Stimulated activated CD4-positive, alpha-beta T cell treated with anti-CD3 and anti-CD28 coated beads, TNF-alpha, amount 100 ng/mL, for 1 hour (primary cell): ENCODE measurements at regions not wholly inside any gene's neighbourhood (a gene's known extent, or its start where the extent isn't known, plus 50 kb on each side); places are given as distances from the start of the nearest gene placed in this dataset.

Experiments
- DNase-seq, 3 donors: peaks; one replicate each; pipeline ENCODE4 v3.0.0-alpha.2; 2020; ENCODE audit warnings: low read depth in 3 of 3, low spot score in 1 of 3

DNA sequence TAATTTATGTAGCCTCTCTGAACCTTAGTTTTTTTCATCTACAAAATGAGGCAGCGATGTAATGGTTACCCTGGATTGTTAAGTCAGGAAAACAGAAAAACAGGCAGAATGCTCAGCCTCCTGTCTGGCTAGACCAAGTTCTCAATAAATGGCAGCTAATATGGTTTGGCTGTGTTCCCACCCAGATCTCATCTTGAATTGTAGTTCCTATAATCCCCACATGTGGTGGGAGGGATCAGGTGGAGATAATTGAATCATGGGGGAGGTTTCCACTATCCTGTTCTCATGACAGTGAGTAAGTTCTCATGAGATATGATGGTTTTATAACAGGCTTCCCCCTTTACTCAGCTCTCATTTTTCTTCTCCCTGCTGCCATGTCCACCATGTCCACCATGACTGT lies 220.0 kb downstream of the CMPK2 start:
- no peak for DNase-seq

DNA sequence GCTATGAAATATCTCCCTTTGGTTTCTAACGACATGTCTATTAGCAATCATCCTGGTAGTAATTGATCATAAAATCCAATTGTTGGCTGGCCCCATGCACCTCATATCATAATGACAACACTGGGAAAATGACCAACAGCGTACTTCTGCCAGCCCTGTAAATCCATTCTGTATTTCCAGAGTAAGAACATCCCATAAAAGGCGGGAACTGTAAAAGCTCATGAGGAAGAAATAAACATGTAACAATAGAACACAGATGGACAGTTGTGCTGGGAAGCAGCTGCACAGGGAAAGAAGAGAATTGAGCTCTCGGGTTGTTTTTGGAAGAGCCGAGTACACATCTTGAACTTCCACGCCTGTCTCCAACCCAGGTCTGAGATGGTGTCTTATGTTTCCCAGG lies 218.7 kb downstream of the CMPK2 start:
- no peak for DNase-seq

DNA sequence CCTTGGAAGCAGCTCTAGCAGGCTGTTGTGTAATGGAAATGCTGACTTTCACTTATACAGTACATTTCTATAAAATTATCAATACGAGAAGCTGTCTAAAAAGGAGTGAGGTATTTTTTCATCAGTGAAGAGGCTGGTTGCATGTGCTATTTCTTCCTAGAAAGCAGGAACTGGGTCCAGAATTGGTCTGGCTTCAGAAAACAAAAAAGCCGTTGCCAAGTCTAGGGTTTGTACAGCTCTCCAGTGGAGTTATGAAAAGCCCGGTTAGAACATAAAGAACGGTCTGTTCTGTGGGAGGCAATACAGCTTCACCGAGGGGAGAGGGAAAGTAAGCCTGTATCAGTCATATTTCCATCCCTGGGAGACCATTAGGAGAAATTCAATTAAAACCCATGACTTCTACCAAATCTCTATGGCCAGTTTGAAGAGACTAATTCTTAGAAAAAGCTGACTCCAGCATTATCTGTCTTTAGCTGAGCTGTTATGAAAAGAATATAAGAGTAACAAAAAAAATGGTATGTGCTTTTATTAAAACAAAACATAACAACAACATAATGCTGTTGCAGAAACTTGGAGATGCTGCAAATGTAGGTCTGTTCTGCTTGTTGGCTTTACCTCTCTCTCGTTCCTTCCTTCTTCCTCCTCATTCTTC lies 217.0 kb downstream of the CMPK2 start:
- no peak for DNase-seq

DNA sequence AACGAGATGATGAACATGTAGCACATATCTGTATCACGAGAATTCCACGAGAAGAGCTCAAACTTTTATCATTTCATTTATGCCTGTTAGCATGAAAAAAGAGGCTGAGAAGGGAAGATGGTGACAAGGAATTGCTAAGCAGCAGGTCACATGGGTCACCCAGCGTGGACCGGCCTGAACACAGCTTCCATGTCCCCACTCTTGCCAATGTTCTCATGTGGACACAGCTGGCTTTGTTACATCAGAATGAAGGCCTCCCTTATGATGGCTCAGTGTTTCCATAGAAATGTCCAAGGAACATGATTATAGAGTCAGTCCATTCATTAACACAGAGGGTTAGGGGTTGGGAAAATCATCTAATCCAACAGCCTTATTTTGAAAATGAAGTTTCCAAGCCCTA lies 215.4 kb downstream of the CMPK2 start:
- DNase-seq: no peak

DNA sequence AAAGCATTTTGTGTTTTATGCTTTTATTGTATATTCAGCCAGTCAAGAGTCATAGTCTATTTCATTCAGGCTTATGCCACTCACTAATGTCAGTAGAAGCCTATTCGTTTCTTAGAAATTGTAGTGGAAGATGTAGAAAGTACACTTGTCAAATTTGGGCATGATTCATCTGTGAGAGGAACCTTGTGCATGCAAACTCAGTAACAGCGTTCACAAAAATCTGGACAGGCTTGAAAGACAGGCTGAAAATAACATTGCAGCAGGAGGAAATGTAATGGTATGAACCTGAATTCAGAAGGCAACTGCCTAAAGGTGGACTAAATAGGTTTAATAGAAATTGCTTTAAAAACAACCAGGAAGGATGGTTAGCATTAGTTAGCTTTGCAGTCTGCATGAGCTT lies 213.5 kb downstream of the CMPK2 start:
- DNase-seq: no peak

DNA sequence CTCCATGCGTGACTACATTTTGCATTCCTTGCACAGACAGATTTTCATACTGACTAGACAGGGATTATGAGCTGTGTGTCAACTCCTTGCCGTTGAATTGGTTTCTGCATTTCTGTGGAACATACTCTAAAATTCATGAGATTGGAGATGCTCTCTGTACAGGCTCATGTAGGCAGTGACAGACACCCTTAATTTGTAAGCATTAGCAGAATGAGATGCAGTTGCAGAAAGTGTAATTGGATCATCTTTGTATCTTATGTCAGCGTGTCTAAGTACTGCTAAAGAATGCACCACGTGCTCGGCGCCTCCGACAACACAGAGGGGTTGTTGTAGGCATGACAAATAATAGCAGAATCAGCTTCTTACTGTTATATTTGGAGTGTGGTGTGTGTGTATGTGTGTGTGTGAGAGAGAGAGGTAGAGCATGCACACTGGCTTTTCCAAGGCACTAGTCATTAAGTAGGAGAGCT lies 212.4 kb downstream of the CMPK2 start:
- no peak for DNase-seq

DNA sequence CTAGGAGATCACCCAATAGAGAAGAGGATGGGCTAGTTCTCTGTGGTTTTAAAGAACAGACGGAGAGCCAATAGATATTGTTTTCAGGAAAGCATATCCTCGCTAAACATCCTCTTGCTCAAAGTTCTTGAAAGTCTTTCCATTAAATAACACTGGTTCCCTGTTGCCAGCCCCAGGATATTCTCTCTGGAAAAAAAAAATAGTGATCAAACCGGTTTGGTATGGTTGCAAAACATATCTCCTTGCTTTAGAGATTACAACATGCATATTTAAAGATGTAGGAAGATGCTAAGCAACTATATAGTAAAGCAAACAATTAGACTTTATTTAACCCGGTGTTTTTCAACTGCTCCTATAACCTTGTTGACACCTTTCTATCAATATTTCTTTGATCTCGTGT lies 211.4 kb downstream of the CMPK2 start:
- DNase-seq: no peak

DNA sequence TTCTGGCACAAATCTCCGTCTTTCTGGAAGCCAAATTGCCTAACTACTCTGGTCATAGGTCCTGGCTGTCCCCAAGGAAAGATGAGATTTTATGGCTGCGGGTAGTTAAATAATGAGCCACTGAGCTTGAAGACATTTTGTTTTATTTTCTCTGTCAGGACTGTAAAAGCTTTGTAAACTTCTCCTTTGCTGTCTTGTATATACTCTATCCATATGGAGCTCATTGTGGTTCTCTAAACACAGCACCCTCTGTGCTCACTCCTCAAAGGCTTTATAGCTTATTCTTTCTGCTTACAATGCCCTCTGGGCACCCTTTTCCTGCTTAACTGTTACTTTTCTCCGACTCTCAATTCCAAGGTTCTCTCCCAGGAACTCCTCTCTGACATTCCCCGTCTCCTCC lies 209.1 kb downstream of the CMPK2 start:
- DNase-seq: no peak

DNA sequence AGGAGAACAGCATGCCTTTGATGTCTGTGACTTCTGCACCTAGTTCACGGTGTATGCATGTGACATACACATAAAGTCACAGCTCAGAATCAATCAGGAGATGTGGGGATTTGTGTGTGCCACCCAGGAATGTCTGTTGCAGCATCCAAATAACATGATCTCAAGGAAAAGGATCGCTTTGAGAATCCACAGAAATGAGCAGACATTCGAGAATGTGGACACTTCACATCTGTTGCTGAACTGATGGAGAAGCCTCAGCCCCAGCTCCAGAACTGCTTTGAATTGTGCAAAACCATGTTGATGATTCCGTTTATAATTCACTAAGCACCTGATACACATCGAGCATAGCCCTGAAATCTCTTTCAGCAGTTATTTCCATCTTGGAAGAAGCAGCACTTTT lies 208.6 kb downstream of the CMPK2 start:
- DNase-seq: no peak

DNA sequence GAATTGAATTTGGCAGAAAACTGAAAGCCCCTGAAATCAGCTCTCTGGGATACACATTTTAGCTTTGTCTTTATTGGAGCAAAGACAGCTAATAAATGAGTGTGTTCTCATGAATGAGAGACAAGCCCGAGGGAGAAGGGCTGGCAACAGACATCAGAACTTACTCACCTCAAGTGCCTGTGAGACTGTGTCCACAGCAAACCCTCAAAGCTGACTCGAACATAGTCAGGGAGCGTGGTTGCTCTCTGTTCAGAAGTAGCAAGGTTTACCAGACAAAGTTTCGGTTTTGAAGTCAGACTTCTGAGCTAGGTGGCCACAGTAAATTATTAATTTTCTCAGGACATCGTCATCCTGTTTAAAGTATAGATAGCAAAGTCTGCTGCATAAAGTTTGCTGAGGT lies 207.9 kb downstream of the CMPK2 start:
- DNase-seq: no peak

DNA sequence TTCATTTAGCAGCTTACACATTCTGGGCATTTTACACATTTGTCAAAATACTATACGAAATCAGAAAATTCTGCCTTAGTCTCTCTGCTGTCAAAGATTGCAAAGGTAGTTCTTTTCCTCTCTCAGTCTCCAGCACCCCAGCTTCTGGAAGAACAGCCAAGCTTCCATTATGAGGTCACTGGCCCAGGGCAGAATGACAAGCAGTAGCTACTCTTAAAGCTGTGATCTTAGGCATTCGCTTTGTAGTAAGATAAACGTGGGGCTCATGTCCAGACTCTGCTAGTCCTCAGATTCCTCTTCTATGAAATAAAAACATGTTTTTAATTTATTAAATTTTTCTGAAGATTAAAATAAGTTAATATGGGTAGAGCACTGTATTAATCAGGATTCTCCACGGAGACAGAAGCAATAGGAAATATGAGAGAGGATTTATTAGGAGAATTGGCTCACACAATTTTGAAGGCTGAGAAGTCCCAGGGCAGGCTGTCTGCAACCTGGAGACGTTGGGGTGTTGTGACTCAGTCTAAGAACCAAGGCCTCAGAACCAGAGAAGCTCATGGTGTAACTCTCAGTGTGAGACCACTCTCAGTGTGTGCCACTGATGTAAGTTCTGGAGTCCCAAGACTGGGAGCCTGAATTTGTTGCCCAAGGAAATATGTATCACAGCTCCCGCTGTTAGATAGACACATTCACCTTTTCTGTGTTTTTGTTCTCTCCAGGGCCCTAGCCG lies 201.2 kb downstream of the CMPK2 start:
- DNase-seq: no peak

DNA sequence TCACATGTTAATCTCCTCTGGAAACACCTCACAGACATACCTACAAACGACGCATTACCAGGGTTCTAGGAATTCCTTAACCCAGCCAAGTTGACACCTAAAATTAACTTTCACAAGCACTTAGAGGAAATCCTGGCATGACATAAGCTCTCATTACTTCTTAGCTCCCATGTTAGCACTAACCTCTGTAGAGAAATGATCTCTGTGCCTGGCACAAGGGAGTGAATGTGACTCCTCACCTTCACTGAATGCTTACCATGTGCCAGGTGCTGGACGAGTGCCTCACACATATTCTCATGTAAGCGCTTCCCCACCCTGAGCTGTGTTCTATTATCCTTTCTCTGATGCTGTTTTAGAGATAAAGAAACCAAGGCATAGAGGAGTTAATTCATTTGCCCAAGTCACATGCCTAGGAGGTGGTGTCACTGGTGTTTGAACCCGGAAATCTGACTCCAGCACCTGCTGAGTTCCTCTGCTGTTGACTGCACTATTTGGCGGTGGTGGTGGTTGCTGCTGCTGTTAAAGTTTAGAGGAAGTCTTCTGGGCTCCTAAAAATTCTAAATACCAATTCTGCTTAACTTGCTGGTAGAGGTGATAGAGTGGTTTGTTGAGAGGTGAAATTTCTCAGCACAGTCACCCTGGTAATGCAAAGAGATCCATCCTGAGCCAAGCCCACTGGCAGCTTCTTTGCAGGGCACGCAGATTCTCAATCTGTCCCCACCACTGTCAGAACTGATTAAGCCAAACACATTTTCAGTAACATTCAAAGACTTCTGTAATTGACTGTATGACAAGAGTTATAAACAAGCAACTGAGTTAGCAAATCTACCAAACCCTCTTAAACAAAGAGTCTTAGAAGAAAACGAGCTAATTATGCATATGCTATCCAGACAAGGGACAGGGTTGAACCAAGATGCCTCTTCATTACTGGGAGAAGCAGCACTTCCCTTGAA lies 200.3 kb downstream of the CMPK2 start:
- DNase-seq: no peak

DNA sequence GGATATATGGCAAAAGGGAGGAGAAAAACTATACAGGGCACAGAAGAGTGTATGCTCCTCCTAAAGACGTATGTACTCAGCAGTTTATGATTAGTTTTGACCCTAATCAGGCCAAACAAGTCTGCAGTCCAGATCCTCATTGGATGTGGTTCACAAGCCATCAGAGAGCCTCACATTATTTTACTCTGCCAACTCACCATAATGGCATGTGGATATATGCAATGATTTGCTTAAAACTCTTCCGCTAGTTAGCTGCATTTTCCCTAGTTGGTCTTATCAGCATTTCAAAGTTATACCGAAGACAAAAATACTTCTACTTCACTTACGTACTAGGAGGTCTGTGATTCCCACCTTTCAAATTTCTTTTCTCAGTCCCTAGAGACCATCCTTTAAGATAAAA lies 198.4 kb downstream of the CMPK2 start:
- no peak for DNase-seq

DNA sequence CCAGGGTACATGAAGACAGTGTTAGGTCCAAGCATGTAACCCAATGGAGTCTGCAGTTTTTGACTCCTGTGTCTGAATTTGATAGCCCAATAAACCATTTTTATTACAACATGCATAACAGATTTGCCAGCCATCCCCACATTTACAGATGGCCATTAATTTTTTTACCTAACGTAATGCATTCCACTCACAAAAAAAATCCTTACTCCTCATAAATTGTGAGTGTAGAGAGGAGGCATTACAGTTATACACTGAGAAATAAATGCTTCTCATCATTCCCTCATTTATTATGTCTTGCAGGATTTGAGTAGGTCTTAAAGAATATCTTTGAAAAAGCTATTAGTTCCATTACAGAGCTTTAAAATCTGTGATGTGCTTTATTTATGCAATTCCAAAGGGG lies 193.8 kb downstream of the CMPK2 start:
- no peak for DNase-seq

DNA sequence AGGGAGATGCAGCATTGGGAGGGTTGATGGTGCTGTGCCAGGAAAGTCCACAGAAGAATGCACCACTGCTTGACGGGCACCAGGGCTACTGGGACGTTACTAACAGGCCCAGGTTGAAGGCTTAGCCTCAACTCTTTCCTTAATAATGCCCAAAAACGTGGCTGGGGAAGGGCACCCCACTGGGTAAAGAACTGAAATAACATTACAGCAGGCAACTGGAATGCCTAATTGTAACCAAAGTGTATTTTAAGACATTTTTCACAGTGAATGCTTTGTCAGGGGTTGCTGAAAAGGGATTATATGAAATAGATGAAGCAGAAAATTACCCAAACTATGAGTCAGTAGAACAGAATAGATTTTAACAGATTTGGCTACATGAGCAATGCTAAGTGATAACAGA lies 191.3 kb downstream of the CMPK2 start:
- DNase-seq: no peak

DNA sequence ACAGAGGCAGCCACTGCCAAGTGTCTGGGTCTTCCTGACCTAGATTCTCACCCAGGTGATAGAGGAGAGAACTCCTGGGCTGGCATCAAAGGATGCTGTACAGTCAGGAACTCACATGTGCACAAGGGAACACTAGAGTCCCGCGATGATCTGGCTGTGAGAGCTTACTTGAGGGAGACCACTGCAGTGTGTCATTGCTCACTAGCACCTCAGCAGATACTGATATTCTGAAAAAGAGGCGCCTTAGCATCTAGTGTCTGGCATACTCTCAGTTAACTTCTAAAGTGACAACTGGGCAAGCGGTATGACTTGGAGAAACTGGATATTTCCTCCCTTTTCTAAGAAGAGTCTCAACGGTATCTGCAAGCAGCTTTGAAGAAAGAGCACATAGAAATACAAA lies 189.9 kb downstream of the CMPK2 start:
- DNase-seq: no peak

DNA sequence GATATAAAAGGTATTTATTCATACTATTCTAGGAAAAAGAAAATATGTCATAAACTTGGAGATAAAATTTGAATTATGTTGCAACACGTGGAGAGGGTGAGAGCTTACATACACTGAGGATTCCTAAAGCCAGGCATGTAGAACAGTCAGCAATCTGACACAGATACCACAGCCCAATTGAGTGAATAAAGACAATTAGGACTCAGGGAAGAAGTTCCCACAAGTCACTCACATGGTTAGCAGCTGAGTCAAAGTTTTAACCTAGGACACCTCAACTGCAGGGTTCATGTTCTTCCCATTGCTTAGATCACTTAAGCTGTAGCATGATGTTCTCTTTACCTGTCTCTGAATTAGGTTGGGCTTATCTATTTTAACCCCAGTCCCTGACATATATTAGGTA lies 189.5 kb downstream of the CMPK2 start:
- no peak for DNase-seq

DNA sequence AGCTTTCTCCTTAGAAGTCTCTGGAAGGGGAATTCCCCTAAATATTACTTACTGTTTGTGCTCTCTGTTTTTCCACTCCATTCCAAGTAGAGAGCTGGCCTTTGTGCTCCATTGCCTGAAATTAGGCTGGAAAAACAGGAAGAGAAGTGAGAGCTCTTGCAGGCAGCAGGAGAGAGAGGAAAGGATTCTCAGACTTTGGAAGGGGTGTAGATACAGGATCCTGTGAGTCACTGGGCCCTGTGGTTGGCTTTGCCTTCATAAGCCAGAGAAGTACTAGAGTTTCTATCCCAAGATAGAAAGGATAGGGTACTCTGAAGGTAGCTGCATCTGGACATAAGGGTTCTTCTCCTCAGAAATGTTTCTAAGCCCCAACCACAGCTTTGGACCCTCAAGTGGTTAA lies 188.9 kb downstream of the CMPK2 start:
- no peak for DNase-seq

DNA sequence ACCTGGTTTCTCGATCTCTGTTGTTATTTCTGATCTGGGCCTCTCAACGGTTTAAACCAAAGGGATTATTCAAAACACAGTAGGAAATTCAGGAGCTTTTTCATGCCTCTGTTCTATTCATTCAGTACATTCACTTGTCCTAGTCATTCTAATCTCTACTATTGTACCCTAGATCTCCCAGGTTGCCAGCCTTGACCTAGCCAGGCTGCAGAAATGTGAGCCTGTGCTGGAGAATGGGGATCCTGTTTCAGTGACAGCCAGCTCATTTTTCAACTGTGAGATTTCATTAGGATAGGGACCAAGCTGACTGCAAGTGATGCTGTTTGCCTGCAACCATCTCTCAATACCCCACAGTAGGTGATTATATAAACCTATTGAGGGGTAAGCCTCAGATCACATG lies 186.2 kb downstream of the CMPK2 start:
- DNase-seq: no peak

DNA sequence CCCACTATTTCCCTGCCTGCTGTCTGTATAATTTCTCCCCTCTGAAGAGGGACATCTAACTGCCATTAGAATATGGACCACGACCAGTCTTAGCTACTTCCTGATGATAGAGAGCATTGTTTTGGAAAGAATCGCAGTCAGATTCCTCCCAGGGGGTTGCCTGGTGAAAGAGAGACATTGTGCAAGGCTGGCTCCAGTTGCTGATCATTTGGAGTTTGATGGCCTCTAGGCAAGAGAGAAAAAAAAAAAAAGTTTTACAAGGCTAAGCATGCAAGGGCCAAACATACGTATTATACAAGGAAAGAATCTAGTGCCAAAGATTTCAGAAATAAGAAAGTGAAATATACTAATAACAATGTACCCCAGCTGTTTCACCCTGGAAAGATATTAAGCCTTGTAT lies 182.2 kb downstream of the CMPK2 start:
- DNase-seq: no peak

DNA sequence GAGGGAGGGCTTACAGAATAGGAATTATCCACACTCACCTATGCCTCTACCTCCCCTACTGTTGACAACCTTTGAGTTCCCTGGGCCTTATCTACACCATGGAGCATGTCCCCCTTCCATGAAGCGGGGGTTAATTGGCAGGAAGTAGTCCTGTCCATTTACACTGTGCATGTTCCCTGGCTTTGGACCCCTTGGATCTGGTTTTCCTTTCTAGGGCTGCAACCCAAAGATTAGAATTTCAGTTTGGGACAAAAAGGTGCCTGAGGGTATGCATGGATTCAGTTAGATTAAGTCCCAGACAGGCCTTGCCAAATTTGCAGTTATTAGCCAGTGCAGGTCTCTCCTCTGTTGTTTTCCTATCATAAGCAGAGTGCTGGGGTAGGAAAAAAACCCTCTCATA lies 180.3 kb downstream of the CMPK2 start:
- DNase-seq: no peak

DNA sequence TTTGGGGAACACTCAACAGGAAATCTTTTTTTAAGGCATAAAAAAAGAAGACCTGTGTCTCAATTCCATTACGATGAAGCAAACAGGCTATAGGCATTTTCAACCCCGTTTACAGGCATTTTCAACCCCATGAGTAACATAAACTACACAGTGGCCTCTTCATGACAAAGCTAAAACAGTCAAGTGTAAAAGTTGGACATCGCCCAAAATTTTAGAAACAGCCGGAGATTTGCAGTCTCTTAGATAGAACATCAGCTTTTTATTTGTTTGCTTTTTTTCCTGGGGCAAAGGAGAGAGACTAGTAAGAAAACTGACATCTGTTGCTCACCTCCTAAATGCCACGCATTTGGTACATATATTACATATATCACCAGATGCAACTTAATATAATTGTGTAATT lies 173.7 kb downstream of the CMPK2 start:
- no peak for DNase-seq
